HFFc6 (cell line): ENCODE measurements at regions not wholly inside any gene's neighbourhood (a gene's known extent, or its start where the extent isn't known, plus 50 kb on each side); places are given as distances from the start of the nearest gene placed in this dataset.

Experiments
- DNase-seq: peaks from one replicate; pipeline ENCODE4 v3.0.0-alpha.2; 2018
- H3K27ac Mint-ChIP-seq: 2 replicates; pipeline ENCODE4 v1.8.0; 2020; ENCODE audit warnings: mild to moderate bottlenecking, mixed read lengths
- H3K27me3 Mint-ChIP-seq: 2 replicates; pipeline ENCODE4 v1.8.0; 2021; ENCODE audit warnings: mild to moderate bottlenecking, moderate library complexity, mixed read lengths; ENCODE audit not compliant: insufficient read depth
- H3K36me3 Mint-ChIP-seq: 2 replicates; pipeline ENCODE4 v1.8.0; 2021; ENCODE audit warnings: low read depth, mixed read lengths
- H3K4me1 Mint-ChIP-seq: 2 replicates; pipeline ENCODE4 v1.8.0; 2020; ENCODE audit warnings: low read depth, mixed read lengths
- H3K4me3 Mint-ChIP-seq: 2 replicates; pipeline ENCODE4 v1.8.0; 2020; ENCODE audit warnings: mild to moderate bottlenecking, moderate library complexity, mixed read lengths
- H3K9me3 Mint-ChIP-seq: 2 replicates; pipeline ENCODE4 v1.8.0; 2020; ENCODE audit warnings: mild to moderate bottlenecking, mixed read lengths
- TF ChIP-seq, protein P1 (sequence below): fragments of 200-600 bp; sonication (generic); IDR thresholded peaks from 2 replicates; pipeline ENCODE4 v1.5.0; 2021; ENCODE audit warnings: antibody characterized with exemption, mild to moderate bottlenecking

DNA sequence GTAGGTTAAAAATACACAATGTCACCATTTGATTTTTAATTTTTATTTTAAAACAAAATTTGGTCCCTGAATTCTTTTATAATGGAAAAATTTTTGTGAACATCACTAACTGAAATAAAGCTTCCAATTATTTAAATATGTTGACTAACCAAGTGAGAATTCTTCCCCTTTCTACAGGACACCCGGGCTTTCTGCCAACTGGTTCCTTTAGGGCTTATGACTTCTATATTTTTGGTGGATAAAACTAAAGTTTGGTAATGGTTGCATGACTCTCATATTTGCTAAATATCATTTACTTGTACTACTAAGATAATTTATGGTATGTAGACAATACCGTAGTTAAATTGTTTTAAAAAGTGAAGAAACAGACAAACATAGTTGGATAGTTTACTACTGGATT lies 291.0 kb upstream of the DOK6 start:
- no peaks in the 10 kb centered on the region for H3K36me3 Mint-ChIP-seq
- TF ChIP-seq, protein P1, sequence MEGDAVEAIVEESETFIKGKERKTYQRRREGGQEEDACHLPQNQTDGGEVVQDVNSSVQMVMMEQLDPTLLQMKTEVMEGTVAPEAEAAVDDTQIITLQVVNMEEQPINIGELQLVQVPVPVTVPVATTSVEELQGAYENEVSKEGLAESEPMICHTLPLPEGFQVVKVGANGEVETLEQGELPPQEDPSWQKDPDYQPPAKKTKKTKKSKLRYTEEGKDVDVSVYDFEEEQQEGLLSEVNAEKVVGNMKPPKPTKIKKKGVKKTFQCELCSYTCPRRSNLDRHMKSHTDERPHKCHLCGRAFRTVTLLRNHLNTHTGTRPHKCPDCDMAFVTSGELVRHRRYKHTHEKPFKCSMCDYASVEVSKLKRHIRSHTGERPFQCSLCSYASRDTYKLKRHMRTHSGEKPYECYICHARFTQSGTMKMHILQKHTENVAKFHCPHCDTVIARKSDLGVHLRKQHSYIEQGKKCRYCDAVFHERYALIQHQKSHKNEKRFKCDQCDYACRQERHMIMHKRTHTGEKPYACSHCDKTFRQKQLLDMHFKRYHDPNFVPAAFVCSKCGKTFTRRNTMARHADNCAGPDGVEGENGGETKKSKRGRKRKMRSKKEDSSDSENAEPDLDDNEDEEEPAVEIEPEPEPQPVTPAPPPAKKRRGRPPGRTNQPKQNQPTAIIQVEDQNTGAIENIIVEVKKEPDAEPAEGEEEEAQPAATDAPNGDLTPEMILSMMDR = no peak
- peaks cover 17% of the 10 kb centered on the region for H3K9me3 Mint-ChIP-seq
- DNase-seq = no peak
- H3K27ac Mint-ChIP-seq = no peak overlapping the region
- no peak overlapping the region for H3K4me3 Mint-ChIP-seq
- no peaks in the 10 kb centered on the region for H3K4me1 Mint-ChIP-seq
- no peaks in the 10 kb centered on the region for H3K27me3 Mint-ChIP-seq

DNA sequence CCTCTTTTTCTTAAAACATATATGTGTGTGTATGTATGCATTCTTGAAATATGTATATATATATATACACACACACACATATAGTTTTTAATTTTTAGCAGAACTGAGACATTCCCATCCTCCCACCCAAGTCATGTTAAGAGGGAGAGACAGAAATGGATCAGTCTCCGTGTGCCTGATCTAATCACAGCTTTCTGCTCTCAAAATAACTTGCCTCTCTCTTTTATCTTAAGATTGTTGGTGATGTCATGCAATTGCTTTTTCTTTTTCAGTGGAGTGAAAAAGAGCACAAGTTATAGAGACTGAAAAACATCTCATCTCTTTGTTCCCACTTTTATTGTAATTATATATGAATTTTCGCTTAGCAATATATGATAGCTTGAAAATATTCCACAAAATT lies 279.9 kb upstream of the DOK6 start:
- Mint-ChIP-seq H3K27ac (no peak overlapping the region), H3K27me3 (no peaks in the 10 kb centered on the region), H3K4me1 (no peaks in the 10 kb centered on the region), H3K36me3 (no peaks in the 10 kb centered on the region), H3K4me3 (no peak overlapping the region), H3K9me3 (peaks cover 11% of the 10 kb centered on the region; the same call in 1 of the 2 replicates)
- TF ChIP-seq, protein P1 = no peak
- DNase-seq = no peak

DNA sequence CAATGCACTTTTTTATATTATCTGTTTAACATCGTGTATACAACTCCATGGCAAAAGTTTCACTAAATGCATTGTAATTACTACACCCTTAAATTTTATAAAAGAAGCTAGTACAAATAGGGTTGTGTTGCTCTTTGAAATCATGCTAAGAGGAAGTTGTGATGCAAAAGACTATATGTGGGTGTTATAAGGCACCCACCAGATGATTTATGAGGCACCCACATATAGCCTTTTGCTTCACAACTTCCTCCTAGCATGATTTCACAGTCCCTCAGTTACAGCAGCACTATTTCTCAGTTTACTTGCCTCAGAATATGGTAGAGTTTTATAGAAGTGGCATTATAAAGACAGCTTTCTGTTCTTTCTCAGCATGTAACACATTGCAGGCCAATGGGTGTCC lies 277.3 kb upstream of the DOK6 start:
- Mint-ChIP-seq H3K4me3 (no peak overlapping the region), H3K36me3 (no peaks in the 10 kb centered on the region), H3K9me3 (peaks cover 18% of the 10 kb centered on the region; the same call in 1 of the 2 replicates), H3K4me1 (no peaks in the 10 kb centered on the region), H3K27me3 (no peaks in the 10 kb centered on the region), H3K27ac (no peak overlapping the region)
- TF ChIP-seq, protein P1 = no peak
- no peak for DNase-seq

DNA sequence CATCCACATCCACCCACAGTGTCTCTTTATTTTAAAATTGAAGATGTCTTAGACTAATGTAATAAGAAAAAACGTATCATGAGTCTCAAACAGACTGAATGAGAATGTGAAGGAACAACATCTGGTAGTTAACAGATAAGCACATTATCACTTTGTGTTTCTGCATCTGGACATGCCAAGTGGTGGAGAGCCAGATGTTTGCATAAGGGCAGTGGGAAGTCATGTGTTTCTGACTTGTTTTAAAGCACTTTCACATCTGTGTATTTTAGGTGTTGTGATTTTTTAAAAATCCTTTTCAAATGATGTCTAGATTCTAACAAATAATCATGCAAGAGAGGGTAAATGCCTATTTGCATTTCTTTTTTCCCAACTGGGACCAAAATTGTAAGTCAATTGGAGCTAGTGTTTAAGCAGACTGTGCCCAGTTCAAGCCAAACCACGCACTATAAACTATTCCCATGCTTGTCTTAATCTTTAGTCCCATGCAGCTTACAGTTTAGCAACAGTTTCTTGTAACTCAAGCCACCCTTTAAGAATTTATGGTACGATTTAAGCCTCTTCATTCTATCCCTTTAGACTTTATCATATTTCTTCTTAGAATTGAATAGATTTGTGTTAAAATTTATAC lies 272.7 kb upstream of the DOK6 start:
- no peak overlapping the region for H3K4me3 Mint-ChIP-seq
- no peak overlapping the region for H3K27ac Mint-ChIP-seq
- H3K36me3 Mint-ChIP-seq = no peaks in the 10 kb centered on the region
- H3K9me3 Mint-ChIP-seq = peaks cover 17% of the 10 kb centered on the region; the same call in 1 of the 2 replicates
- H3K27me3 Mint-ChIP-seq = no peaks in the 10 kb centered on the region
- DNase-seq = no peak
- TF ChIP-seq, protein P1 = no peak
- H3K4me1 Mint-ChIP-seq = no peaks in the 10 kb centered on the region

DNA sequence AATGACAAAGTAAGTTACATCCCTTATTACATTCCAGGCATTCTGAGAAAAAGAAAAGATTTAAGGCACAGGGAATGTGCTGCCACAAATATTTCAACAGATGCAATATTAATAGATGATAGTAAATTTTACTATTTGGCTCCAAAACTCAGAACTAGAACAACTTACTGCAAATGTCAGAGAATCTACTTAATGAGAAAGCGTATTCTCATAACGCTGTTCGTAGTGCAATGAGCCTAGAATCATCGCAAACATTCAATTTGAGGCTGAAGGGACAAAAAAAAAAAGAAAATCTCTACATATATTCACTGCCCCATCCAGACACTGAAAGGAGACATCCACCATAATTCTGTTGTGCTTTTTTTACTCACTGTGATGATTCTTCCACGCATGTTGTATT lies 272.1 kb upstream of the DOK6 start:
- no peak for DNase-seq
- TF ChIP-seq, protein P1 = no peak
- Mint-ChIP-seq H3K4me1 (no peaks in the 10 kb centered on the region), H3K27me3 (no peaks in the 10 kb centered on the region), H3K36me3 (no peaks in the 10 kb centered on the region), H3K27ac (no peak overlapping the region), H3K9me3 (peaks cover 22% of the 10 kb centered on the region), H3K4me3 (no peak overlapping the region)
